Activated naive CD4-positive, alpha-beta T cell (primary cell): ENCODE measurements at regions not wholly inside any gene's neighbourhood (a gene's known extent, or its start where the extent isn't known, plus 50 kb on each side); places are given as distances from the start of the nearest gene placed in this dataset.

ENCODE experiments used
- DNase-seq, 4 experiments: peaks; one replicate each; lab custom pipeline; 2025; lab: John Stamatoyannopoulos, UW

GRCh38 chr11:113634940-113635575 is 71.0 kb downstream of the TMPRSS5 start:
- no peak for DNase-seq

- DNase-seq, result no peak
Observed at GRCh38 chr11:113632981-113633380, 73.1 kb downstream of the TMPRSS5 start.

GRCh38 chr11:113629562-113629961 is 76.5 kb downstream of the TMPRSS5 start:
- DNase-seq, result no peak

- DNase-seq, result no peak
Observed at GRCh38 chr11:113628912-113629311, 77.2 kb downstream of the TMPRSS5 start.

- DNase-seq, result no peak
Observed at GRCh38 chr11:113627946-113628345, 78.2 kb downstream of the TMPRSS5 start.

- no peak for DNase-seq
Observed at GRCh38 chr11:113627297-113627696, 78.8 kb downstream of the TMPRSS5 start.

GRCh38 chr11:113626736-113627135 is 79.4 kb downstream of the TMPRSS5 start:
- DNase-seq, result no peak

- no peak for DNase-seq
Observed at GRCh38 chr11:113623114-113623513, 83.0 kb downstream of the TMPRSS5 start.

GRCh38 chr11:113618360-113618759 is 87.7 kb downstream of the TMPRSS5 start:
- DNase-seq, result no peak

GRCh38 chr11:113615773-113616172 is 90.3 kb downstream of the TMPRSS5 start:
- DNase-seq, result no peak

- no peak for DNase-seq
Observed at GRCh38 chr11:113615098-113615497, 91.0 kb downstream of the TMPRSS5 start.

GRCh38 chr11:113614097-113614496 is 92.0 kb downstream of the TMPRSS5 start:
- DNase-seq, result no peak

GRCh38 chr11:113613619-113614018 is 92.5 kb downstream of the TMPRSS5 start:
- no peak for DNase-seq

GRCh38 chr11:113604186-113604585 is 101.9 kb downstream of the TMPRSS5 start:
- DNase-seq, result no peak

GRCh38 chr11:113603277-113604059 is 102.6 kb downstream of the TMPRSS5 start:
- no peak for DNase-seq

GRCh38 chr11:113602483-113602882 is 103.6 kb downstream of the TMPRSS5 start:
- DNase-seq, result no peak

- DNase-seq, result no peak
Observed at GRCh38 chr11:113596658-113597057, 109.5 kb downstream of the TMPRSS5 start.

GRCh38 chr11:113595810-113596594 is 110.1 kb downstream of the TMPRSS5 start:
- DNase-seq, result no peak

GRCh38 chr11:113593698-113594308 is 112.3 kb downstream of the TMPRSS5 start:
- no peak for DNase-seq

- DNase-seq, result no peak
Observed at GRCh38 chr11:113591117-113591516, 115.0 kb downstream of the TMPRSS5 start.

- DNase-seq, result no peak
Observed at GRCh38 chr11:113587308-113587739, 112.1 kb upstream of the DRD2 start.

GRCh38 chr11:113584371-113584770 is 109.2 kb upstream of the DRD2 start:
- DNase-seq, result no peak
